ENCODE measurements at regions not wholly inside any gene's neighbourhood (a gene's known extent, or its start where the extent isn't known, plus 50 kb on each side); places are given as distances from the start of the nearest gene placed in this dataset.

DNA sequence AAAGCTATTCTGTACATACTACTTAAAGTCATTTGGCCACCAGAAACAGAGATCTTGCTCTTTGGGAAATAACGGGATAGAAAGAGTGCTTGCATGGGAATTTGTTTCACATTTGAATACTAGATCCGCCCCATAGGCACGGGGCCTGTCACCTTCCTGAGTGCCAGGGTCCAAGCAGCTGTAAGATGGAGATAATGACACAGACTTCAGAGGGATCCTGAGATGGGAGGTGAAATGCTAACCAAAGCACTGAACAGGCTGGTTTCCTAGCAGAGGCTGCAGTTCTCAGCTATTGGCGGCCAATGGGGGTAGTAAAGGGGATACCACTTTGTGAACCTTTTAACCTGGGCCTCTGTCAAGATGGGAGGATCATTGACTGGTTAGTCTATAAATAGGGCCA lies 225.4 kb downstream of the IRF8 start:
- DNase-seq, result no peak

DNA sequence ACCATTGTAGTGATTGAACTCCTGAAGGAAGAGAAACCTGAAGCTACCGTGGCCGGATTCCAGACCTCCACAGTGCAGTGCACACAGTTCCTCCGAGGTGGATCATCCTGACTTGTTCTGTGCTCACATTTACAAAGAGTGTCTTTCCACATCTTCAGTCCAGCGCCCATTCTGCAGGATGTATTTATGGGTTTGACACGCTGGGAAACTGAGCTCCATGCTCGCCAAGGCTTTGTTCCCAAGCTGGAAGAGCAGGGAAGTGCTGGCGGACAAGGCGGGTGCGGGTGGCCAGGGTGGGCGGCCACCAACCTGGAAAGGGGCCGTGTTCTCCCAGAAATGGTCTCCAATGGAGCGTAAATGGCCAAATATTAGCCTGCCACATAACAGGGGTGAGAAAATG lies 227.9 kb downstream of the IRF8 start:
- DNase-seq, result no peak

- no peak for DNase-seq
Measured at GRCh38 chr16:86127366-86127765, 228.4 kb downstream of the IRF8 start.

DNA sequence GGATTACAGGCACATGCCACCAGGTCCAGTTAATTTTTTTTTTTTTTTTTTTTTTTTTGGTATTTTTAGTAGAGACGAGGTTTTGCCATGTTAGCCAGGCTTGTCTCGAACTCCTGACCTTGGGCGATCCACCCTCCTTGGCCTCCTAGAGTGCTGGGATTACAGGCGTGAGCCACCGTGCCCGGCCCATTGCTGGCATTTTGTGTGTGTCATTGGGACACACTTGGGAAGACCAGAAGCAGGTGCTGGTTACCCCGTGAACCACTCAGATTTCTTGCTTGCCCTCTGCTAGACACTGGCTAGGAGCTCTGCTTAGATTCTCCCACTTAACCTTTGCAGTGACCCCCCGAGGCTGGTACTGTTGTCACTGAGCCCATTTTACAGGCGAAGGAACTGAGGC lies 229.3 kb downstream of the IRF8 start:
- no peak for DNase-seq

DNA sequence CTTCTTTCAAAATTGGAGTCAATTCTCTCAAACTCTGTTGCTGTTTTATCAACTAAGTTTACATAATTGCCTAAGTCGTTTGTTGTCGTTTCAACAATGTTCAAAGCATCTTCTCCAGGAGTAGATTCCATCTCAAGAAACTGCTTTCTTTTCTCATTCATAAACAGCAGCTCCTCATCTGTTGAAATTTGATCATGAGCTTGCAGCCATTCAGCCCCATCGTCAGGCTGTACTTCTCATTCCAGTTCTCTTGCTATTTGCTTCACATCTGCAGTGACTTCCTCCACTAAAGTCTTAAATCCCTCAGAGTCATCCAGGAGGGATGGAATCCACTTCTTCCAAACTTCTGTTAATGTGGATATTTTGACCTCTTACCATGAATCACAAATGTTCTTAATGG lies 230.6 kb downstream of the IRF8 start:
- no peak for DNase-seq

GRCh38 chr16:86133377-86133776 lies 234.4 kb downstream of the IRF8 start:
- DNase-seq, result no peak

DNA sequence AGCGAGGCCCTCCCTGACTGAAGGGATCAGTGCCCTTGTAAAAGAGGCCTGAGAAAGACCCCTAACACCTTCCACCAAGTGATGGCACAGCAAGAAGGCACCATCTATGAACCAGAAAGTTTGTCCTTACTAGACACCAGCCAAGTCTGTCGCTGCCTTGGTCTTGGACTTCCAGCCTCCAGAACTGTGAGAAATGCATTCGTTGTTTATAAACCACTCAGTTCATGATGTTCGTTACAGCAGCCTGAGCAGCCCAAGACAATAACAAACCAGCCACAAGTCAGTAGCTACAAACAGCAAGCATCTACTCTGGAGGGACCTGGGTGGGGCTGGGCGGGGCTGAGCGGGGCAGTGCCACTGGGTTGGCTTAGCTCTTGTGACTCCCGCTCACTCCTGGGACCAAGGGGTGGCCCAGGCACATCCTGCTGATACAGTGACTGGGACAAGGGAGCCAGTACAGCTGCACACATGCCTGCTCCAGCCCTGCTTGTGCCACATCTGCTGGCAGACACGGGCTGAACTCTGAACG lies 234.9 kb downstream of the IRF8 start:
- DNase-seq, result no peak

GRCh38 chr16:86134802-86135461 lies 236.0 kb downstream of the IRF8 start:
- DNase-seq, result no peak

DNA sequence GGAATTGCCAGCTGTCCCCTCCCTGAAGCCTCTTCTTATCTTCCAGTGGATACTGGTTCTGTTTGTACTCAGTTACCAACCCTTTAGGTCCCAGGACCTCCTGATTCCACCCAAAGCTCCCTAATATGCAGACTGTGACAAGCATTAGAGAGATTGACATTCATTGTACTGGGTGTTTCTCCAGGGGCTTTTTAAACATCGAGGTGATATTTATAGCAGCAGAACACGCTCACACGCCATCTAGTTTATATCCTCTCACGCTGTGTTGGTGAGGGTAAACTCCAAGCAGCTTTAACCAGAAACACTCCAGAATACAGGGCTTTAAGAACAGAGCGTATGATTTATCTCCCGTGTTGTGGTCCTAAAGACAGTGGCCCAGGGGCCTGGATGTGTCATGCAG lies 238.4 kb downstream of the IRF8 start:
- DNase-seq, result no peak

DNA sequence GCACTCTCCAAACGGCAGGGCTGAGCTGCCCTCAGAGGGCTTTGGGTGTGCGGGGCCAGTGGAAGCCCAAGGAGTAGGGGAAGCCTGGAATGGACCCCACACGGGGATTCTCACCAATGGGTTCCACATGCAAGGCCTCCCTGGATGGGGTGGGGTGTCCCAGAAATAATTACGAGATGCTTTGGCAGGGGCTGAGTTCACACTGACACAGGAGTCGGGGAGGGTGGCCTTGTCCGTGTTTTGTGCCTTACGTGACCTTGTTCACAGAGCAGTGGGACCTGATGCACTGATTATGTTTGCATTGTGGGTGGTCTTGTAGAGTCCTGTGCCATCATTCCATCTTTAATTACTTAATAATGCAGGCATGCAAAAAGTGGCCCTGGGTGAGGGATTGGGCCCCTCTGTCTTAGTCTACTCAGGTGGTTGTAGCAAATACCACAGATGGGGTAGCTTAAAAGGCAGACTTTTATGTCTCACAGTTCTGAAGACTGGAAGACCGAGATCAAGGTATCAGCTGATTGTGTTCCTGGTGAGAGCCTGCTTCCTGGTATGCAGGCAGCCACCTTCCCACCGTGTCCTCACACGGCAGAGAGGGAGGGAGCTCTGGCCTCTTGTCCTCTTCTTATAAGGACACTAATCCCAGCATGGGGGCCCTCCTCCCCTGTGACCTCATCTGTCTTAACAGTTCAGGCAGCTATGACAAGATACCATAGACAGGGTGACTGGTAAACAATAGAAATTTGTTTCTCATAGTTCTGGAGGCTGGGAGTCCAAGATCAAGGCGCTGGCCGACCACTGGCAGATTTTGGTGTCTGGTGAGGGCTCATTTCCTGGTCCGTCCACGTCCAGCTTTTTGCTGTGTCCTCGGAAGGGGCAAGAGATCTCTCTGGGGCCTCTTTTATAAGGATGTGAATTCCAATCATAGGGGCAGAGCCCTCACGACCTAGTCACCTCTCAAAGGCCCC lies 239.4 kb downstream of the IRF8 start:
- DNase-seq, result no peak

- no peak for DNase-seq
Measured at GRCh38 chr16:86142801-86143236, 243.9 kb downstream of the IRF8 start.

DNA sequence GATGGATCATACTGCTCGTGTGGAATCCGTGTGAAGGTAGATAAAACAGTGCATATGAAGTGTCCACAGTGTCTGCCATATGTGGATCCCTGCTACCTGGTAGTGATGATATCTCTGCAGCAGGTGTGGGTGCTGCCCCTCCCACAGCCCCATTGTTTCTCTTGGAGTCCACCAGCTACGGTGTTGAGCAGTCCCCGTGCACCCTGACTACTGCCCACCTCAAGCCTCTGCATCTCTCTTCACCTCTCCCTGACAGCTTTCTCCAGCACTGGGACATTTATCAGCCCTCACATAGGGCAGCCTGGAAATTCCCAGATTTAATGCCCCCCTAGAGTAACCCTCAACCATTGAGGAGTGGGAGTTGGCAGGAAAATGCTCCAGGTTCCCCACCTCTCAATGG lies 244.7 kb downstream of the IRF8 start:
- no peak for DNase-seq

DNA sequence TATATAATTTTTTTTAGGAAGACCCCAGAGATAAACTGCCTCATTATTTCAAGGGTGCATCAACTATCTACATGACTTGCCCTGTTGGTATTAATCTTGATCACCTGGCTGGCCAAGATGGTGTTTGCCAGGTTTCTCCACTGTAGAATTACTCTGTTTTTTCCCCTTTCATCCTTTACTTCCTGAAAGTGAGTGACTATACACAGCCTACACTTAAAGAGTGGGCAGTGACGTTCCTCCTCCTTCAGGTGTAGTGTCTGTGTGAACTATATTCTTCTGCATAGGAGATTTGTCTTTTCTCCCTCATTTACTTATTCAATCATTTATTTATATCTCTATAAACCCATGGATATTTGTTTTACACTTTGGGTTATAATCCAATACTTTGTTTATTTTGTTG lies 246.7 kb downstream of the IRF8 start:
- peak in 1 of 3 experiments; percentile 14 for DNase-seq

- DNase-seq, result no peak
Measured at GRCh38 chr16:86150641-86151238, 251.8 kb downstream of the IRF8 start.

GRCh38 chr16:86151239-86151851 lies 252.4 kb downstream of the IRF8 start:
- DNase-seq, result no peak

DNA sequence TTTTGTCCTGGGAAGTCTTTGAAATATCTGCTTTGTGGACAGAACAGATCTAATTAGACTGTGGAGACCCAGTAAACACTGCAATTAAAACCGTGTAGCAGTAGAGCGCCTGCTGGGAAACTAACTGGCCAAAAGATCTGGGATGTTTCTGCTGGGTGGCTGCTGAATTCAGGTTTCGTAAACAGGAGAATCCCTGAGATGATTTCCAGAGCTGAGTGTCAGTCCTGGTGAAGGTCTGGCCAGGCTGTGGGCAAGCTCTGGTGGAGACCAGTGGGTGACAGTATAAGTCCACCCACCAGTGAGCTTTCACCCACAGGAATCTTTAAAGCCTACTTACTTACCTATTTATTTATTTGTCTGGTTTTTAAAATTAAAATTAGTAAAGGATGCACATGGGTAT lies 257.2 kb downstream of the IRF8 start:
- DNase-seq, result no peak

DNA sequence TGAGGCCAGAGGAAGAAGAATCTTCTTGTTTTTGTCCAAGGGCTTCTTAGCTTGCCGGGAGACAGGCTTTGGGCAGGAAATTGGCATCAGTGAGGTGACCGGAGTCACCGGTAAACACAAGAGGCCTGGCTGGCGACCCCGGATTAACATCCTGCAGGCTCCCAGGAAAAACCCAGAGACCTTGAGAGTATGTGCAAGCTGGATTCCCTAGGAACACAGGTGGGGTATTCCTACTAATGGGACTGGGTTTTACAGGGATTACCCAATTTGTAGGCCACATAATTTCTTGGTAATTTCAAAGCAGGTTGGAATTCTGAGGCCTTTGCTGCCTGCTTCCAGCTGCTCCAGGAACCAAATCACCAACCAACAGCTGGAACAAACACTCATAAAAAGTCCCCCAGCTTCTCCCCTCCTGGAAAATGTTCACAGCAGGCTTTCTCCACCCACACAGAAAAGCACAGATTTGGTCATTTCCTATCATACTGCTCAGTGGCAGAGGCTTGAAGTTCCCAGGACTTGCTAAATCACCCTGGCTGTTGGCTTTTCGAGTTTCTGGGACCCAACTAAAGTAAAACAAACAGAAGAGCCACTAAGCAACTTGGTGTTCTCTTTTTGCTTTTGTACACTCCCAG lies 258.8 kb downstream of the IRF8 start:
- DNase-seq, result no peak

- no peak for DNase-seq
Measured at GRCh38 chr16:86158688-86159360, 259.9 kb downstream of the IRF8 start.

DNA sequence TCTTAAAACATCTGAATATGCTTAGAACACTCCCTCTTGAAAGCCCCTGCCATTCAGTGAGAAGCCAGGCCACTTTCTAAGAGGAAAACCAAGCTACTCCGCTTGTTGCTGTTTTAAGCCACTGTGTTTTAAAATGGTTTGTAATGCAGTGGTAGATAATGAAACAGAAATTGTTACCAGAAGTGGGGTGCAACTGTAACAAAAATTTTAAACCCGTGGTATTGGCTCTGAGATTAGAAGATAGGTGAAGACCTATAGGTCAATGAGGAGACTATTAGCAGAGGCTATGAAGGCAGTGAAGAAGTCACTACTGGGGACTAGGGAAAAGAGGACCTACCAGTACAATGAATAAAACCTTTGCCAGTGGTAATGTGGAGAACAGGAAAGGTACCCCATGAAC lies 266.5 kb downstream of the IRF8 start:
- no peak for DNase-seq

DNA sequence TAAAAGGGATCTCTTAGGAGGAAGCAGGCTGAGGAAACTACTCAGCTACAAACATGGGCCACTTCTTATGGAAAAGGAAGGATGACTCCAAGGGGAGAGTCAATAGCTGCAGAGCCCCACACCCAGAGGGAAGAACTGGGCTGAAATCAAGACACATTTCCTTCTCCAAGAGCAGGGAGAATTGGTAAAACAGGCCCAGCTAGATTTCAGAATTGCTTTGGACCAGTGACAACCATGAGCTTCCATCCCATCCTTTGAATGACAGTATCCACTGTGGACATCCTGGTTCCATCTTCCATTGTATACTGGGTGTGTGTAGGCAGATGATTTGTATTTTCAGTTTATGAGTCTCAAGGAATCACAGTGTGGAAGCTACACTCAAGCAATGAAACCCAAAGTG lies 267.5 kb downstream of the IRF8 start:
- DNase-seq, result no peak

- DNase-seq, result no peak
Measured at GRCh38 chr16:86167061-86167460, 268.1 kb downstream of the IRF8 start.

GRCh38 chr16:86170720-86171119 lies 271.8 kb downstream of the IRF8 start:
- DNase-seq, result no peak
